GM13976 (cell line): ENCODE measurements at regions not wholly inside any gene's neighbourhood (a gene's known extent, or its start where the extent isn't known, plus 50 kb on each side); places are given as distances from the start of the nearest gene placed in this dataset.
"Not testable (repeated sequence)": the region's sequence is repeated elsewhere in the genome, so short reads cannot be mapped to it uniquely, and the experiment has no call there.

Experiments
- DNase-seq: peaks from one replicate; pipeline ENCODE4 v3.0.0; 2012; ENCODE audit warnings: low spot score
- in situ Hi-C: fragments of 300-500 bp; cut with MboI; formaldehyde crosslinking; loops from one replicate; pipeline ENCODE4 v1.12.0; 2022; ENCODE audit warnings: low sequenced_read_pairs, mixed read lengths, inconsistent platforms; ENCODE audit not compliant: unreplicated experiment
- TF ChIP-seq, protein P1 (sequence below): IDR thresholded peaks from 2 replicates; pipeline ENCODE4 v1.5.1; 2012; ENCODE audit warnings: borderline replicate concordance, mild to moderate bottlenecking; ENCODE audit not compliant: insufficient read depth; ENCODE audit errors: extremely low read depth, missing control alignments, control extremely low read depth

DNA sequence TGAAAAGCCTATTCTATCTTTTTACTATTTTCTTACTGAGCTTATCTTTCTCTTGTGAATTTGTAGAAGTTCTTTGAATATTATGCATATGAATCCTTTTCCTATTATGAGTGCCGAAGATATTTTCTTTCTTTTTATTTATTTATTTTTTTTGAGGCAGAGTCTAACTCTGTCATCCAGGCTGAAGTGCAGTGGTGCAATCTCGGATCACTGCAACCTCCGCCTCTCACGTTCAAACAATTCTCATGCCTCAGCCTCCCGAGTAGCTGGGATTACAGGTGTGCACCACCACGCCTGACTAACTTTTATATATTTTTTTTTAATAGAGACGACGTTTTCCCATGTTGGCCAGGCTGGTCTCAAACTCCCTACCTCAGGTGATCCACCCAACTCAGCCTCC, 109.8 kb downstream of the RHOU start:
- in situ Hi-C loops, result no loop called here
- TF ChIP-seq, protein P1, sequence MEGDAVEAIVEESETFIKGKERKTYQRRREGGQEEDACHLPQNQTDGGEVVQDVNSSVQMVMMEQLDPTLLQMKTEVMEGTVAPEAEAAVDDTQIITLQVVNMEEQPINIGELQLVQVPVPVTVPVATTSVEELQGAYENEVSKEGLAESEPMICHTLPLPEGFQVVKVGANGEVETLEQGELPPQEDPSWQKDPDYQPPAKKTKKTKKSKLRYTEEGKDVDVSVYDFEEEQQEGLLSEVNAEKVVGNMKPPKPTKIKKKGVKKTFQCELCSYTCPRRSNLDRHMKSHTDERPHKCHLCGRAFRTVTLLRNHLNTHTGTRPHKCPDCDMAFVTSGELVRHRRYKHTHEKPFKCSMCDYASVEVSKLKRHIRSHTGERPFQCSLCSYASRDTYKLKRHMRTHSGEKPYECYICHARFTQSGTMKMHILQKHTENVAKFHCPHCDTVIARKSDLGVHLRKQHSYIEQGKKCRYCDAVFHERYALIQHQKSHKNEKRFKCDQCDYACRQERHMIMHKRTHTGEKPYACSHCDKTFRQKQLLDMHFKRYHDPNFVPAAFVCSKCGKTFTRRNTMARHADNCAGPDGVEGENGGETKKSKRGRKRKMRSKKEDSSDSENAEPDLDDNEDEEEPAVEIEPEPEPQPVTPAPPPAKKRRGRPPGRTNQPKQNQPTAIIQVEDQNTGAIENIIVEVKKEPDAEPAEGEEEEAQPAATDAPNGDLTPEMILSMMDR, result no peak
- DNase-seq, result no peak

DNA sequence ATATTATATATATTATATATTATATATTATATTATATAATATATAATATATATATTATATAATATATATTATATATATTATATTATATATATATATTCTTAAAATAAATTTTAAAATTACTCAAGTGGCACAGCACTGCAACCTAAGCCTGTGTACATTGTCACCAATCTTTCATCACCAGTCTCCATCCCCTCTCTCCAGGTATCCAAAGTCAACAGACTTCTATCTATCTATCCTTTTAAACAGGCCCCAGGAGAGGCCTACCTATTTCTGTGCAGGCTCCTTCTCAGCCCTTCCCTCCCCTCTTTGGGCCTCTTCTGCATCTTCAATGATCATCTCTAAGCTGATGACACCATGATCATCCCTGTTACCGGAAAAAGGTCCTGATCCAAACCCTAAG, 111.7 kb downstream of the RHOU start:
- DNase-seq, result no peak
- in situ Hi-C loops, result no loop called here
- TF ChIP-seq, protein P1, result no peak

DNA sequence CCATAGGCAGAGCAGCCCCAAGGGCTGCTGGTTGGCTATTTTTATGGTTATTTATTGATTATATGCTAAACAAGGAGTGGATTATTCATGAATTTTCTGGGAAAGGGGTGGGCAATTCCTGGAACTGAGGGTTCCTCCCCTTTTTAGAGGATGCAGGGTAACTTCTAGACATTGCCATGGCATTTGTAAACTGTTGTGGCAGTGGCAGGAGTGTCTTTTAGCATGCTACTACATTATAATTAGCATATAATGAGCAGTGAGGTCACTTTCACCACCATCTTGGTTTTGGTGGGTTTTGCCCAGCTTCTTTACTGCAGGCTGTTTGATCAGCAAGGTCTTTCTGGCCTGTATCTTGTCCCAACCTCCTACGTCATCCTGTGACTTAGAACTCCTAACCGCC, 112.2 kb downstream of the RHOU start:
- in situ Hi-C loops, DNase-seq: not testable (repeated sequence)

DNA sequence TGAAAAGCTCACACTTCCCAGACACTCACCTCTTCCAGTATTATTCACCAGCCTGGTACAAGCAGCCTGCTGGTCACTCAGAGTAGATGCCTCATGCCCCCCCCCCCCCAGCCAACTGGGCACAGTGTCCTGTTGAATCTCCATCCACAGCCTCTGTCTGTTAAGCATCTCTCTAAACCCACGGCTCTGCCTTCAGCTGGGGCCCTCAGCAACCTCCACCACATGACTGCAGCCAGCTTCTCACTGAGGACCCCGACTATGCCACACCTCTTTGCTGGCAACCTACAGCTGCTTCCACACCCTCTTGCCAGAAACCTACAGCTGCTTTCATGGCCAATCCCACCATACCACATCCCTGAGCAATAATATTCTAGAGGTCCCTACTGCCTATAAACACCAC, 113.1 kb downstream of the RHOU start:
- in situ Hi-C loops, result no loop called here
- TF ChIP-seq, protein P1, result no peak

DNA sequence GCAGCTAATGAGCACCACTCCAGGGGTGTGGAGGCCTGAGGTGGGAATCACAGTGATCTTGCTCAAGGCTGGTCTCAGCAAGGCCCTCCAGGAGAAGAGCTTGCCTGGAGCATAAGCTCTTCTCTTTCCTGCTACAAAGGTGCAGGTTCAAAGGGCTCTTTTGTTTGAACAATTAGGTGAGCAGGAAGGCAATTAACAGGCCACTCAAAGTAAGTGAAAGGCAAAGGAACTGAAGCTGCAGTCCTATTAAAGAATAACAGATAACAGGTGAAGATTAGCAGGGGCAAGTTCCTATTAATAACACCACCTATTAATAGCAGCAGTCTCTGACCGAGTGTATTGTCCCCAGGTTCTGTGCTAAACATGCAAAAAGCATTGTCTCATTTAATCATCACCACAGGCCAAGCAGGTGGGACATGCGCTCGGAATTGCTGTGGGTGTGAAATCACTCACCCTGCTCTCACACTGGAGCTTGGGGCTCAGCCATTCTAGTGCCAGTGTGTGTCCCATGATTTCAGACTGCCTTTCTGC, 113.8 kb downstream of the RHOU start:
- TF ChIP-seq, protein P1, result no peak
- in situ Hi-C loops, result no loop called here
- no peak for DNase-seq

More for the DNA sequence above, 113.1 kb downstream of the RHOU start:
- DNase-seq, result no peak

DNA sequence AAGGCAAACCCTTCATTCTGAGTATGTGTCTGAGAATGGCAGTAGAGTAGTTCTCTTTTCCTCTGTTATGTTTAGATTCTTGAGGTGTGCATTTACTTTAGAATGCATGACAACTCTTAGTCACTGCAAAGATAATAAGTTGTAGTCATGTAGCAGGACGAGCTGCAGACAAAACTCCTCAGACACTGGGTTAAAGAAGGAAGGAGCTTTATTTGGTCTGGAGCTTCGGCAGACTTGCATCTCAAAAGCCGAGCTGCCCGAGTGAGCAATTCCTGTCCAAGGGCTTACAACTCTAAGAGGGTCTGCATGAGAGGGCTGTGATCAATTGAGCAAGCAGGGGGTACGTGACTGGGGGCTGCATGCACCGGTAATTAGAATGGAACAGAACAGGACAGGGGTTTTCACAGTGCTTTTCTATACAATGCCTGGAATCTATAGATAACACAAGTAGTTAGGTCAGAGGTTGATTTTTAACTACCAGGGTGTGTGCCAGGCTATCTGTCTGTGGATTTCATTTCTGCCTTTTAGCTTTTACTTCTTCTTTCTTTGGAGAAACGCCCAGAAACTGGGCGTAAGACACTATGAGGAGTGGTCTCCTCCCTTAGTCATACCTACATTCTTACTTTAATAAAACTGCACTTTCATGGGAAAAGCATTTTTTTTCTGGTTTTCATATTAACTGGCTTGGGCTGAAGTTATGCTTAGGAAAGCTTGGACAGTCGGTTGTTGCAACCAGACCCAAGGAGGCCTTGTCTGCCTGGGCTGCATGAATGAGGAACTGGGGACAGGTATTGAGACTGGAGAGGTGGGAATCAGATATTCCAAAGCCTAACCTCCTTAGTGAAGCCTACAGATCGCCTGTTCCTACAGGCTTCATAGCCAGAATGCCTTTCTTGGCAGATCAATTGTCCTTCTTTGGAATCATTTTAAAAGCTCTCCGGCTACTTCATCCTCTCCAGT, 115.1 kb downstream of the RHOU start:
- TF ChIP-seq, protein P1, result no peak
- no peak for DNase-seq
- in situ Hi-C loops, result no loop called here

DNA sequence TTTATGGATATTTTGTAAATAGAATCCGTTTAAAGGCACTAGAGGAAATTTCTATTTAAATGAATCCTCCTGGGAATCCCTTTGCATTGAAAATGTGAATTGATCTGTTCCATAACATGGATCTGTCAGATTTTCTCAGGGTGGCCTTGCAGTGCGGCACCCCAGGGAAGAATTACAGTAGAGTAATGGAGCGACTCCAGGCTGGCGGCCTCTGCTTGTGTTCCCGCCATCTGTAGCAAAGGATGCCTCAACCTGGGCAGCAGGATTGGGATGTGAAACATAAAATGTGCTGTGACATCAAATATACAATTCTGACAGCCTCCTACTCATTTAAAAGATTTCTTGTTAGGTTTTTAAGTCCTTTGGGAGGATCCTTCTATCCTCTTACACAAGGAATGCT, 115.9 kb downstream of the RHOU start:
- in situ Hi-C loops, result no loop called here
- TF ChIP-seq, protein P1, result no peak

More for the DNA sequence above, 115.9 kb downstream of the RHOU start:
- DNase-seq, result no peak
